ENCODE measurements at regions not wholly inside any gene's neighbourhood (a gene's known extent, or its start where the extent isn't known, plus 50 kb on each side); places are given as distances from the start of the nearest gene placed in this dataset.

- TF ChIP-seq, protein P1, sequence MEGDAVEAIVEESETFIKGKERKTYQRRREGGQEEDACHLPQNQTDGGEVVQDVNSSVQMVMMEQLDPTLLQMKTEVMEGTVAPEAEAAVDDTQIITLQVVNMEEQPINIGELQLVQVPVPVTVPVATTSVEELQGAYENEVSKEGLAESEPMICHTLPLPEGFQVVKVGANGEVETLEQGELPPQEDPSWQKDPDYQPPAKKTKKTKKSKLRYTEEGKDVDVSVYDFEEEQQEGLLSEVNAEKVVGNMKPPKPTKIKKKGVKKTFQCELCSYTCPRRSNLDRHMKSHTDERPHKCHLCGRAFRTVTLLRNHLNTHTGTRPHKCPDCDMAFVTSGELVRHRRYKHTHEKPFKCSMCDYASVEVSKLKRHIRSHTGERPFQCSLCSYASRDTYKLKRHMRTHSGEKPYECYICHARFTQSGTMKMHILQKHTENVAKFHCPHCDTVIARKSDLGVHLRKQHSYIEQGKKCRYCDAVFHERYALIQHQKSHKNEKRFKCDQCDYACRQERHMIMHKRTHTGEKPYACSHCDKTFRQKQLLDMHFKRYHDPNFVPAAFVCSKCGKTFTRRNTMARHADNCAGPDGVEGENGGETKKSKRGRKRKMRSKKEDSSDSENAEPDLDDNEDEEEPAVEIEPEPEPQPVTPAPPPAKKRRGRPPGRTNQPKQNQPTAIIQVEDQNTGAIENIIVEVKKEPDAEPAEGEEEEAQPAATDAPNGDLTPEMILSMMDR (IDR thresholded peaks at IDR 0.05; ENCODE audit: control insufficient read depth, insufficient read depth, low read depth, low read length, missing control alignments) = no peak
- no peak for DNase-seq (ENCODE audit: low read depth)
- no peak overlapping the region for H3K4me3 ChIP-seq (ENCODE audit: control insufficient read depth, low read depth, low read length)
Observed at GRCh38 chr19:30884146-30884812, 465.0 kb downstream of the TSHZ3 start.

DNA sequence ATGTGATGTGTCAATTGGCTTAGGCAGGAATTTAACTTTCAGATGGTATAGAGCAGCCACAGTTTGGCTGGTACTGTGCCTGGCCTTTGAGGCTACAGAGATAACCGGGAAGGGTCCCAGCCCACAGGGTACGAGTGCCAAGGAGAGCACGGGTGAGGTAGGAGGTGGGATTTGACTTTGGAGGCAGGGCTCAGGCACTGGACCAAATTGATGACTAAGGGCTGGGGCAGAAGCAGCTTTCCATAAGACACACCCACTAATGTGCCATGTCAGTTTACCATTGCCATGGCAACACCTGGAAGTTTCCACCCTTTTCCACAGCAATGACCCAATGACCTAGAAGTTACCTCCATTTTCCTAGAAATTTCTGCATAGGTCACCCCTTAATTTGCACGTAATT, 466.2 kb downstream of the TSHZ3 start:
- H3K4me3 ChIP-seq (ENCODE audit: control insufficient read depth, low read depth, low read length) = no peak overlapping the region
- TF ChIP-seq, protein P1 (IDR thresholded peaks at IDR 0.05; ENCODE audit: control insufficient read depth, insufficient read depth, low read depth, low read length, missing control alignments) = no peak
- no peak for DNase-seq (ENCODE audit: low read depth)

DNA sequence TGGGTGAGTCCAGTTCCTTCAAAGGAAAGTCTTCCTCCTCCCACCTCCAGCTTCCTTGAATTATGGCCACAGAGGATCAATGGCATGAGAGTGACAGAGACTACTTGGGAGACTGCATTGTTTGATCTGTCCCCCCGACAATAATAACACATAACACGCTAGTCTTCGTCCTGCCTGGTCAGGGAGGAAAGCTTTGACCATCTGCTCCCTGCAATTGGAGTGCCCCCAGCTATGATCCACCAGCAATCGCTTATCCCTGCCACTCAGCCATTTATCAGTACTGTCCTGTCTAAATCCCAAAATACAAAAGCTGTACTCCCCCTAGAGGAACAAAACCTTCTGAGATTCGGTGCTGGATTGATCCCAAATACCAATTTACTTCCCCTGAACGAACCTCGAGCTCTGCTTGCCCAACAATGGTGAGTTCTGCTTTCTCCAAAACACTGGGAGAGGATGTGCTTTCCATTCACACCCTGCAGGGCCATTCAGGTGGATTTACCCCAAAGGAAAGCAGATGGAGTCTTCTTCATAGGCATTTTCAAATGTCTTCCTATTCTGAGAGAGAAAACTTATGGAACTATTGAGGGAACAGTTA, 466.7 kb downstream of the TSHZ3 start:
- TF ChIP-seq, protein P1 (IDR thresholded peaks at IDR 0.05; ENCODE audit: control insufficient read depth, insufficient read depth, low read depth, low read length, missing control alignments) = no peak
- no peak for DNase-seq (ENCODE audit: low read depth)
- H3K4me3 ChIP-seq (ENCODE audit: control insufficient read depth, low read depth, low read length) = no peak overlapping the region

DNA sequence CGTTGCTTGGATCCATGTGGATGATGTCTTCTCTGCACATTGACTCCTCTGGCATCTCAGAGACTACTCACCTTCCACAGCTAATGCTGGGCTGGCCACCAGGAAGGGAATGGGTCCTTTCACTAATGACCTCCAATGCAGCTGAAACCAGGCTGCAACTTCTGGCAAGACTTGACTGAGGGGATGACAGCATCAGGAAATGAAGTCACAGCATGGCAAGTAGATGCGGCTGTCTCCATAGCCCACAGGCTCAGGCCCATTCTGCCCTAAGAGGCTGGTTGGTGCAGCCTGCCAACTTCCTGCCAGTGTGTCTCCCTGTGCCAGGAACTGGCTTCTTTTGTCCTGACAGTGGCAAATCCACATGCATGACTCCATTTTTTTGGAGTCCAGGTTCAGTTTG, 467.3 kb downstream of the TSHZ3 start:
- TF ChIP-seq, protein P1 (IDR thresholded peaks at IDR 0.05; ENCODE audit: control insufficient read depth, insufficient read depth, low read depth, low read length, missing control alignments) = no peak
- H3K4me3 ChIP-seq (ENCODE audit: control insufficient read depth, low read depth, low read length) = no peak overlapping the region
- DNase-seq (ENCODE audit: low read depth) = no peak

DNA sequence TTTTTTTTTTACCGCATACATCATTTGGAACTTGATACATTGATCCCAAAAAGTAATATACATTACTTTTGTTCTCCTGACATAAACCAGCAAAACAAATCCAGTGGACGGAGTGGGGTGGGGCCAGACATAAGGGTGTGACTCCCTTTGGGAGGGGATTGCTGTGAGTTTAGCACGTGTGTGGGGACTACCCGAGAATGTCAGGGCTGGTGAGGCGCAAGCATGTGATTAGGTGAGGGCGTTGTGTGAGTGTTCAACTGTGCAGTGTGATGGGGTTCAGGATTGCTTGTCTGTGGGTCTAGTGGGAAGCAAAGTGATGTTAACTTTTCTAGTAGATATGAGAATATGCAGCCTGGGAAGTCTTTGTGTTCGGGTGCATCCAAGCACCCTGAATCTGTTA, 468.0 kb downstream of the TSHZ3 start:
- DNase-seq (ENCODE audit: low read depth) = no peak
- no peak overlapping the region for H3K4me3 ChIP-seq (ENCODE audit: control insufficient read depth, low read depth, low read length)
- TF ChIP-seq, protein P1 (IDR thresholded peaks at IDR 0.05; ENCODE audit: control insufficient read depth, insufficient read depth, low read depth, low read length, missing control alignments) = no peak

GRCh38 chr19:30880551-30880950, 468.7 kb downstream of the TSHZ3 start:
- no peak overlapping the region for H3K4me3 ChIP-seq (ENCODE audit: control insufficient read depth, low read depth, low read length)
- DNase-seq (ENCODE audit: low read depth) = no peak
- TF ChIP-seq, protein P1 (IDR thresholded peaks at IDR 0.05; ENCODE audit: control insufficient read depth, insufficient read depth, low read depth, low read length, missing control alignments) = no peak
